HCT116 (cell line): ENCODE measurements at regions not wholly inside any gene's neighbourhood (a gene's known extent, or its start where the extent isn't known, plus 50 kb on each side); places are given as distances from the start of the nearest gene placed in this dataset.
A peak's percentile ranks its signal among the peaks of the same experiment; 100 is the strongest.

Experiments used
- ATAC-seq: fragments of 200-7000 bp; cut with Tn5 transposase; 2 replicates; pipeline ENCODE4 v1.9.1; 2020; ENCODE audit warnings: mild to moderate bottlenecking, moderate library complexity
- BruUV-seq: library from RNA; stranded (reverse); fragments of 400-500 nt; replicated peaks from 2 replicates; lab custom pipeline; 2021; lab: Mats Ljungman, UMichigan
- CTCF ChIA-PET: fragments of 300-600 bp; sonication (Branson Sonifier 250); formaldehyde crosslinking; loops from one replicate; lab custom pipeline; 2021; ENCODE audit warnings: antibody characterized with exemption; lab: Charles Lee
- POLR2A ChIA-PET: fragments of 300-600, 350-600 bp; sonication (Branson Sonifier 250); formaldehyde crosslinking; loops from one replicate; lab custom pipeline; 2021; ENCODE audit warnings: antibody characterized with exemption; lab: Charles Lee
- RAD21 ChIA-PET, 2 experiments: fragments of 300-600 bp; sonication (Branson Sonifier 250); formaldehyde crosslinking; loops; one replicate each; lab custom pipeline; 2023; ENCODE audit warnings: low total read pairs in 2 of 2; ENCODE audit not compliant: uncharacterized antibody in 2 of 2, unreplicated experiment in 2 of 2, low non-redundant PET in 1 of 2; lab: Charles Lee
- DNase-seq: peaks from one replicate; pipeline ENCODE4 v3.0.0-alpha.2; 2010; ENCODE audit warnings: low read depth, low spot score
- H2AFZ ChIP-seq: fragments of 200-600 bp; shearing (Covaris generic), sonication (generic); 2 replicates; pipeline ENCODE4 v1.6.1; 2017; ENCODE audit warnings: low read depth, mixed run types, mixed read lengths, antibody characterized with exemption, low read length; ENCODE audit not compliant: poor library complexity, severe bottlenecking
- H3K27ac ChIP-seq: 2 replicates; pipeline ENCODE4 v1.5.1; 2012; ENCODE audit warnings: low read depth, low read length
- H3K27me3 ChIP-seq: fragments of 200-600 bp; sonication (generic); 2 replicates; pipeline ENCODE4 v1.6.1; 2016; ENCODE audit warnings: mixed run types, low read length, mixed read lengths; ENCODE audit not compliant: insufficient read depth
- H3K36me3 ChIP-seq, 2 experiments: fragments of 200-500 bp in 1 of 2; fragments of 200-600 bp in 1 of 2; sonication (Bioruptor generic) in 1 of 2; sonication (generic) in 1 of 2; 2 replicates each; pipeline versions ENCODE4 v1.5.1 to v1.6.1; 2014 to 2016; ENCODE audit warnings: low read length in 2 of 2, inconsistent platforms in 1 of 2, mixed read lengths in 1 of 2, mixed run types in 1 of 2; ENCODE audit not compliant: insufficient read depth in 2 of 2, control insufficient read depth in 1 of 2
- H3K4me1 ChIP-seq, 2 experiments: fragments of 200-600 bp in 1 of 2; sonication (generic) in 1 of 2; 2 replicates each; pipeline versions ENCODE4 v1.5.1 to v1.6.1; 2012 to 2017; ENCODE audit warnings: low read length in 2 of 2, inconsistent platforms in 1 of 2, mild to moderate bottlenecking in 1 of 2, mixed read lengths in 1 of 2, mixed run types in 1 of 2, moderate library complexity in 1 of 2; ENCODE audit not compliant: insufficient read depth in 2 of 2, control insufficient read depth in 1 of 2
- H3K4me2 ChIP-seq: fragments of 200-600 bp; sonication (generic); 2 replicates; pipeline ENCODE4 v1.6.1; 2017; ENCODE audit warnings: mixed run types, low read length, mixed read lengths
- H3K4me3 ChIP-seq, 2 experiments: fragments of 200-600 bp in 1 of 2; sonication (generic) in 1 of 2; replicated peaks in 1 of 2; 2 replicates each; pipeline ENCODE4 v1.5.1; 2011 to 2016; ENCODE audit warnings: low read length in 2 of 2, control low read depth in 1 of 2, low read depth in 1 of 2, mild to moderate bottlenecking in 1 of 2, mixed read lengths in 1 of 2, mixed run types in 1 of 2
- H3K79me2 ChIP-seq: fragments of 200-600 bp; sonication (generic); 2 replicates; pipeline ENCODE4 v1.6.1; 2017; ENCODE audit warnings: mild to moderate bottlenecking, mixed run types, low read length, moderate library complexity, mixed read lengths; ENCODE audit not compliant: insufficient read depth
- H3K9ac ChIP-seq: fragments of 200-600 bp; sonication (generic); 2 replicates; pipeline ENCODE4 v1.6.1; 2016; ENCODE audit warnings: low read length, mixed read lengths
- H3K9me2 ChIP-seq: fragments of 200-600 bp; sonication (generic), shearing (Covaris generic); 2 replicates; pipeline ENCODE4 v1.6.1; 2017; ENCODE audit warnings: mixed run types, mild to moderate bottlenecking, moderate library complexity; ENCODE audit not compliant: insufficient read depth
- H3K9me3 ChIP-seq, 2 experiments: fragments of 200-500 bp in 1 of 2; fragments of 200-600 bp in 1 of 2; sonication (Bioruptor generic) in 1 of 2; sonication (generic) in 1 of 2; 2 replicates each; pipeline ENCODE4 v1.6.1; 2014 to 2017; ENCODE audit warnings: low read length in 2 of 2, mixed read lengths in 2 of 2, inconsistent platforms in 1 of 2, low read depth in 1 of 2, mild to moderate bottlenecking in 1 of 2, mixed run types in 1 of 2, moderate library complexity in 1 of 2; ENCODE audit not compliant: control insufficient read depth in 1 of 2, insufficient read depth in 1 of 2
- H4K20me1 ChIP-seq: fragments of 200-600 bp; sonication (generic), shearing (Covaris generic); 2 replicates; pipeline ENCODE4 v1.6.1; 2017; ENCODE audit warnings: mixed run types, mild to moderate bottlenecking, moderate library complexity; ENCODE audit not compliant: insufficient read depth
- ATF3 ChIP-seq: IDR thresholded peaks from 2 replicates; pipeline ENCODE4 v1.6.1; 2012
- CBX3 ChIP-seq: IDR thresholded peaks from 2 replicates; pipeline ENCODE4 v1.6.1; 2012; ENCODE audit warnings: low read depth
- EGR1 ChIP-seq: IDR thresholded peaks from 2 replicates; pipeline ENCODE4 v1.6.1; 2012; ENCODE audit warnings: low read depth
- ELF1 ChIP-seq: IDR thresholded peaks from 2 replicates; pipeline ENCODE4 v1.6.1; 2012; ENCODE audit warnings: low read depth, borderline replicate concordance
- EZH2 ChIP-seq: fragments of 200-600 bp; sonication (generic); IDR thresholded peaks from 2 replicates; pipeline ENCODE4 v1.6.1; 2017; ENCODE audit warnings: antibody characterized with exemption, mixed run types
- EZH2phosphoT487 ChIP-seq: fragments of 200-600 bp; IDR thresholded peaks from 2 replicates; pipeline ENCODE4 v1.6.1; 2018; ENCODE audit warnings: antibody characterized with exemption, borderline replicate concordance
- JUND ChIP-seq: IDR thresholded peaks from 2 replicates; pipeline ENCODE4 v1.6.1; 2012
- RAD21 ChIP-seq: IDR thresholded peaks from 2 replicates; pipeline ENCODE4 v1.6.1; 2012; ENCODE audit warnings: low read depth, mild to moderate bottlenecking
- REST ChIP-seq: IDR thresholded peaks from 2 replicates; pipeline ENCODE4 v1.6.1; 2012; ENCODE audit warnings: low read depth
- TCF7L2 ChIP-seq: IDR thresholded peaks from 2 replicates; pipeline ENCODE4 v1.7.0; 2011; ENCODE audit warnings: borderline replicate concordance, inconsistent platforms; ENCODE audit not compliant: insufficient read depth, insufficient read length; ENCODE audit errors: extremely low read depth
- ZNF274 ChIP-seq: fragments of 200-500 bp; sonication (Bioruptor generic); IDR thresholded peaks from 2 replicates; pipeline ENCODE4 v1.6.1; 2014; ENCODE audit warnings: mild to moderate bottlenecking, low read depth, low read length, inconsistent platforms
- intact Hi-C: fragments of 100-400 bp; cut with micrococcal nuclease; formaldehyde crosslinking; loops from 2 replicates; pipeline ENCODE4 v1.10.0; 2022
- TF ChIP-seq, protein P1 (sequence below), 3 experiments: fragments of 200-600 bp in 1 of 3; sonication (generic) in 1 of 3; IDR thresholded peaks in 2 of 3; conservative IDR thresholded peaks in 1 of 3; 2 replicates each; pipeline ENCODE4 v1.5.1; 2012 to 2017; ENCODE audit warnings: low read depth in 2 of 3, low read length in 2 of 3, antibody characterized with exemption in 1 of 3, borderline replicate concordance in 1 of 3, control low read depth in 1 of 3, mild to moderate bottlenecking in 1 of 3, mixed read lengths in 1 of 3, mixed run types in 1 of 3, moderate library complexity in 1 of 3; ENCODE audit not compliant: insufficient read depth in 1 of 3
- TF ChIP-seq, protein P2 (sequence below): IDR thresholded peaks from 2 replicates; pipeline ENCODE4 v1.6.1; 2011; ENCODE audit warnings: mild to moderate bottlenecking, low read length, moderate library complexity; ENCODE audit not compliant: insufficient replicate concordance; ENCODE audit errors: extremely low read depth

DNA sequence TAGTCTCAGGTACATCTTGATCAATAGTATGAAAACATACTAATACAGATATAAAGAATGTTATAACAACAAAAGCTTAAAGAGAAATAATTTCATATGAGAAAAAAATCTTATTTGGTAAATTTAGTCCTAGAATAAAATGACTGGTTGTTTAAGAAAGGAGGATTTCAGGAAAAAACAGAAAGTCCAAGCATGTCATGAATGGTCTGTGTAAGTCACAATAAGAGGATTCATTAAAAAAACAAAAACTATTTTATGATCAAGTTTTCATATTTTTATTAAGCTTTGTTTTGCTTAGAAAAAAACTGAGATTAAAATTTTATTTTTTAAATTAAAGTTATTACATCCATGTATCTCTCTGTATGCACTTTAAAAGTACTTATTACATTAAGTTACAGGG, 353.9 kb upstream of the SPHKAP start:
- peak; percentile 10 for DNase-seq
- POLR2A ChIA-PET: no interaction called here

GRCh38 chr2:228533156-228533555, 351.7 kb upstream of the SPHKAP start:
- DNase-seq (no peak), ATAC-seq (no peak)
- no peak overlapping the region for H2AFZ ChIP-seq
- H3K9me3 ChIP-seq: peaks cover 10 to 11% of the 10 kb centered on the region in 2 experiments; a peak in 3 of 4 replicates
- H3K79me2 ChIP-seq: no peaks in the 10 kb centered on the region
- RAD21 ChIA-PET: no interaction called here
- no peak overlapping the region for H3K27ac ChIP-seq
- no peaks in the 10 kb centered on the region for H3K36me3 ChIP-seq
- no TSS peak for BruUV-seq
- intact Hi-C loops: no loop called here
- H4K20me1 ChIP-seq: no peaks in the 10 kb centered on the region
- POLR2A ChIA-PET: no interaction called here
- H3K4me1 ChIP-seq: no peaks in the 10 kb centered on the region
- CTCF ChIA-PET: no interaction called here
- no peaks in the 10 kb centered on the region for H3K27me3 ChIP-seq
- no peaks in the 10 kb centered on the region for H3K9me2 ChIP-seq
- H3K4me2 ChIP-seq: no peak overlapping the region
- H3K4me3 ChIP-seq: no peak overlapping the region
- H3K9ac ChIP-seq: no peak overlapping the region
- TF ChIP-seq, protein P1, sequence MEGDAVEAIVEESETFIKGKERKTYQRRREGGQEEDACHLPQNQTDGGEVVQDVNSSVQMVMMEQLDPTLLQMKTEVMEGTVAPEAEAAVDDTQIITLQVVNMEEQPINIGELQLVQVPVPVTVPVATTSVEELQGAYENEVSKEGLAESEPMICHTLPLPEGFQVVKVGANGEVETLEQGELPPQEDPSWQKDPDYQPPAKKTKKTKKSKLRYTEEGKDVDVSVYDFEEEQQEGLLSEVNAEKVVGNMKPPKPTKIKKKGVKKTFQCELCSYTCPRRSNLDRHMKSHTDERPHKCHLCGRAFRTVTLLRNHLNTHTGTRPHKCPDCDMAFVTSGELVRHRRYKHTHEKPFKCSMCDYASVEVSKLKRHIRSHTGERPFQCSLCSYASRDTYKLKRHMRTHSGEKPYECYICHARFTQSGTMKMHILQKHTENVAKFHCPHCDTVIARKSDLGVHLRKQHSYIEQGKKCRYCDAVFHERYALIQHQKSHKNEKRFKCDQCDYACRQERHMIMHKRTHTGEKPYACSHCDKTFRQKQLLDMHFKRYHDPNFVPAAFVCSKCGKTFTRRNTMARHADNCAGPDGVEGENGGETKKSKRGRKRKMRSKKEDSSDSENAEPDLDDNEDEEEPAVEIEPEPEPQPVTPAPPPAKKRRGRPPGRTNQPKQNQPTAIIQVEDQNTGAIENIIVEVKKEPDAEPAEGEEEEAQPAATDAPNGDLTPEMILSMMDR (IDR thresholded peaks at IDR 0.05 in 2 of 3, conservative IDR thresholded peaks at IDR 0.05 in 1 of 3; ENCODE audit: borderline replicate concordance in 1 of 3, insufficient read depth in 1 of 3, low read depth in 2 of 3, low read length in 2 of 3): no peak
- TF ChIP-seq TCF7L2: no peak
- TF ChIP-seq EZH2: no peak
- TF ChIP-seq, protein P2, sequence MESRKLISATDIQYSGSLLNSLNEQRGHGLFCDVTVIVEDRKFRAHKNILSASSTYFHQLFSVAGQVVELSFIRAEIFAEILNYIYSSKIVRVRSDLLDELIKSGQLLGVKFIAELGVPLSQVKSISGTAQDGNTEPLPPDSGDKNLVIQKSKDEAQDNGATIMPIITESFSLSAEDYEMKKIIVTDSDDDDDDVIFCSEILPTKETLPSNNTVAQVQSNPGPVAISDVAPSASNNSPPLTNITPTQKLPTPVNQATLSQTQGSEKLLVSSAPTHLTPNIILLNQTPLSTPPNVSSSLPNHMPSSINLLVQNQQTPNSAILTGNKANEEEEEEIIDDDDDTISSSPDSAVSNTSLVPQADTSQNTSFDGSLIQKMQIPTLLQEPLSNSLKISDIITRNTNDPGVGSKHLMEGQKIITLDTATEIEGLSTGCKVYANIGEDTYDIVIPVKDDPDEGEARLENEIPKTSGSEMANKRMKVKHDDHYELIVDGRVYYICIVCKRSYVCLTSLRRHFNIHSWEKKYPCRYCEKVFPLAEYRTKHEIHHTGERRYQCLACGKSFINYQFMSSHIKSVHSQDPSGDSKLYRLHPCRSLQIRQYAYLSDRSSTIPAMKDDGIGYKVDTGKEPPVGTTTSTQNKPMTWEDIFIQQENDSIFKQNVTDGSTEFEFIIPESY: no peak
- no peak for TF ChIP-seq RAD21
- TF ChIP-seq ATF3: no peak
- no peak for TF ChIP-seq REST
- TF ChIP-seq ELF1: no peak
- no peak for TF ChIP-seq EZH2phosphoT487
- no peak for TF ChIP-seq EGR1
- TF ChIP-seq ZNF274: no peak

More for the DNA sequence above, 353.9 kb upstream of the SPHKAP start:
- Histone ChIP-seq H3K9ac (no peak overlapping the region), H3K36me3 (no peaks in the 10 kb centered on the region), H3K79me2 (no peaks in the 10 kb centered on the region), H3K9me2 (no peaks in the 10 kb centered on the region), H3K27ac (no peak overlapping the region), H3K9me3 (peaks cover 10 to 11% of the 10 kb centered on the region in 2 experiments; a peak in 3 of 4 replicates), H3K4me1 (no peaks in the 10 kb centered on the region), H3K4me3 (no peak overlapping the region), H3K27me3 (no peaks in the 10 kb centered on the region), H3K4me2 (no peak overlapping the region), H4K20me1 (no peaks in the 10 kb centered on the region), H2AFZ (no peak overlapping the region)
- ChIA-PET CTCF (no interaction called here), RAD21 (no interaction called here)
- intact Hi-C loops: no loop called here
- no TSS peak for BruUV-seq
- TF ChIP-seq JUND: no peak
- peak; percentile 33; the same call in 1 of the 2 replicates for TF ChIP-seq CBX3
- ATAC-seq: no peak
